Hepatocyte (in vitro differentiated cells): ENCODE measurements at regions not wholly inside any gene's neighbourhood (a gene's known extent, or its start where the extent isn't known, plus 50 kb on each side); places are given as distances from the start of the nearest gene placed in this dataset.

Experiments
- DNase-seq: peaks from one replicate; pipeline ENCODE4 v3.0.0-alpha.2; 2016; ENCODE audit warnings: low spot score
- H2AFZ ChIP-seq: fragments of 200-600 bp; sonication (generic); 2 replicates; pipeline ENCODE4 v1.6.0; 2016; ENCODE audit warnings: antibody characterized with exemption, mild to moderate bottlenecking
- H3K27ac ChIP-seq: fragments of 200-600 bp; sonication (generic); 2 replicates; pipeline ENCODE4 v1.5.1; 2016; ENCODE audit warnings: mild to moderate bottlenecking
- H3K27me3 ChIP-seq: fragments of 200-600 bp; sonication (generic); 2 replicates; pipeline ENCODE4 v1.6.1; 2016
- H3K36me3 ChIP-seq: fragments of 200-600 bp; sonication (generic); replicated peaks from 2 replicates; pipeline ENCODE4 v1.5.1; 2016; ENCODE audit warnings: low read depth; ENCODE audit not compliant: insufficient read depth
- H3K4me1 ChIP-seq: fragments of 200-600 bp; sonication (generic); 2 replicates; pipeline ENCODE4 v1.5.1; 2016; ENCODE audit warnings: mild to moderate bottlenecking, moderate library complexity; ENCODE audit not compliant: insufficient read depth
- H3K4me2 ChIP-seq: fragments of 200-600 bp; sonication (generic); 2 replicates; pipeline ENCODE4 v1.6.0; 2016
- H3K4me3 ChIP-seq: fragments of 200-600 bp; sonication (generic); 2 replicates; pipeline ENCODE4 v1.5.1; 2016; ENCODE audit warnings: mild to moderate bottlenecking
- H3K79me2 ChIP-seq: fragments of 200-600 bp; sonication (generic); 2 replicates; pipeline ENCODE4 v1.6.0; 2017; ENCODE audit warnings: mild to moderate bottlenecking
- H3K9me2 ChIP-seq: fragments of 200-600 bp; sonication (generic); replicated peaks from 2 replicates; pipeline ENCODE4 v1.6.0; 2017; ENCODE audit warnings: mild to moderate bottlenecking; ENCODE audit not compliant: insufficient read depth
- H3K9me3 ChIP-seq: fragments of 200-600 bp; sonication (generic); 2 replicates; pipeline ENCODE4 v1.5.1; 2016; ENCODE audit warnings: low read depth, mild to moderate bottlenecking
- H4K20me1 ChIP-seq: fragments of 200-600 bp; sonication (generic); 2 replicates; pipeline ENCODE4 v1.6.0; 2016; ENCODE audit warnings: mild to moderate bottlenecking; ENCODE audit not compliant: insufficient read depth, poor library complexity, severe bottlenecking
- EZH2 ChIP-seq: fragments of 200-600 bp; sonication (generic); IDR thresholded peaks from 2 replicates; pipeline ENCODE4 v1.6.1; 2016; ENCODE audit warnings: antibody characterized with exemption, mild to moderate bottlenecking, borderline replicate concordance
- EZH2phosphoT487 ChIP-seq: fragments of 200-600 bp; sonication (generic); IDR thresholded peaks from one replicate; pipeline ENCODE4 v1.6.1; 2018; ENCODE audit warnings: antibody characterized with exemption, mild to moderate bottlenecking, low read depth, moderate library complexity; ENCODE audit not compliant: unreplicated experiment, severe bottlenecking
- WGBS: methylation state at CpG from one replicate; pipeline ENCODE4 v1.1.6; 2016; ENCODE audit warnings: low lambda C conversion rate; ENCODE audit errors: missing lambda C conversion rate; 5-methylcytosine and 5-hydroxymethylcytosine counted together
- TF ChIP-seq, protein P1 (sequence below): fragments of 200-600 bp; sonication (generic); IDR thresholded peaks from 2 replicates; pipeline ENCODE4 v1.5.1; 2016; ENCODE audit warnings: antibody characterized with exemption, mild to moderate bottlenecking; ENCODE audit not compliant: poor library complexity

DNA sequence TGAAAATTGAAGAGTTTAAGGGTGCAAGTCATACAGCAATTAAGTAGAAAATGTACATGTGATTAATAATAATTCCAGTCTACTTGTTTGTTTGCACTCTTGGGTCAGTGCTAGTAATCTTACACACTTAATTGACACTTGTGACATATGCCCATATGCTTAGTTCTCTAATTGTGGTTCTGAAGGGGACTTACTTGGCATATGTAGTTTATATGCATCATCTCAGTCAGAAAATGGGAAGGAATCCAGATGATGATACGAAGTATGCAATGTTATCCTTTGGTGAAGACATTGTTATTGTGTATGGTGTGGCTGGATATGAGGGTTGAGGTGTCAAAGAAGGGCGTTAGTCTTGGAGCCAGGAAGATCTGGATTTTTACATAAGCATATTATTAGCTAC is 193.5 kb upstream of the HDAC9 start:
- Histone ChIP-seq H3K9me3 (no peaks in the 10 kb centered on the region), H3K79me2 (no peaks in the 10 kb centered on the region), H3K4me3 (no peak overlapping the region), H3K9me2 (no peaks in the 10 kb centered on the region), H3K27ac (no peak overlapping the region), H3K4me1 (no peaks in the 10 kb centered on the region), H4K20me1 (no peaks in the 10 kb centered on the region), H2AFZ (no peak overlapping the region), H3K4me2 (no peak overlapping the region), H3K36me3 (no peaks in the 10 kb centered on the region), H3K27me3 (no peaks in the 10 kb centered on the region)
- TF ChIP-seq EZH2phosphoT487 (no peak), EZH2 (no peak)
- TF ChIP-seq, protein P1, sequence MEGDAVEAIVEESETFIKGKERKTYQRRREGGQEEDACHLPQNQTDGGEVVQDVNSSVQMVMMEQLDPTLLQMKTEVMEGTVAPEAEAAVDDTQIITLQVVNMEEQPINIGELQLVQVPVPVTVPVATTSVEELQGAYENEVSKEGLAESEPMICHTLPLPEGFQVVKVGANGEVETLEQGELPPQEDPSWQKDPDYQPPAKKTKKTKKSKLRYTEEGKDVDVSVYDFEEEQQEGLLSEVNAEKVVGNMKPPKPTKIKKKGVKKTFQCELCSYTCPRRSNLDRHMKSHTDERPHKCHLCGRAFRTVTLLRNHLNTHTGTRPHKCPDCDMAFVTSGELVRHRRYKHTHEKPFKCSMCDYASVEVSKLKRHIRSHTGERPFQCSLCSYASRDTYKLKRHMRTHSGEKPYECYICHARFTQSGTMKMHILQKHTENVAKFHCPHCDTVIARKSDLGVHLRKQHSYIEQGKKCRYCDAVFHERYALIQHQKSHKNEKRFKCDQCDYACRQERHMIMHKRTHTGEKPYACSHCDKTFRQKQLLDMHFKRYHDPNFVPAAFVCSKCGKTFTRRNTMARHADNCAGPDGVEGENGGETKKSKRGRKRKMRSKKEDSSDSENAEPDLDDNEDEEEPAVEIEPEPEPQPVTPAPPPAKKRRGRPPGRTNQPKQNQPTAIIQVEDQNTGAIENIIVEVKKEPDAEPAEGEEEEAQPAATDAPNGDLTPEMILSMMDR, result no peak
- WGBS, result 80% methylated on average over 2 of the region's 2 CpGs
- DNase-seq, result no peak

DNA sequence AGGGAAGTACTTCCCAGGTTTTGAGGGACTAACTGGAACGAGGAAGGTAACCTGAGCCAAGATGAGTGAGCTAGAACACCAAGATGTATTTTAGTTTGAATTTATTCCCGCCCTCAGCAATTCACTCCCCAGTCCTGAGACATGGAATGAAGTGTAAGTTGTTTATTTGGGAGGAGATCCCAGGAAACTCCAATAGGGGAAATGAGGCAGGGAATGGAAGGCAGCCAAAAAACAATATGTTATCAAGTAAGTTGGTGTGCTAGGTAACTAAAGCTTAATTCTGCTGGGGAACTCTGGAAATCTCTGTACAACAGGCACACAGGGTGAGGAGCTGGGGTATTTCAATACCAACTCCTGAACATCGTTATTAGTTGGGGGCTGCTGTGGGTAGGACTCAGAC is 189.7 kb upstream of the HDAC9 start:
- Histone ChIP-seq H3K4me2 (no peak overlapping the region), H3K27me3 (no peaks in the 10 kb centered on the region), H4K20me1 (no peaks in the 10 kb centered on the region), H3K36me3 (no peaks in the 10 kb centered on the region), H3K79me2 (no peaks in the 10 kb centered on the region), H3K4me3 (no peak overlapping the region), H3K27ac (no peak overlapping the region), H3K4me1 (no peaks in the 10 kb centered on the region), H2AFZ (no peak overlapping the region), H3K9me2 (no peaks in the 10 kb centered on the region), H3K9me3 (no peaks in the 10 kb centered on the region)
- no peak for DNase-seq
- TF ChIP-seq, protein P1, result no peak
- TF ChIP-seq EZH2, result no peak
- TF ChIP-seq EZH2phosphoT487, result no peak
- 80% methylated on average over 3 of the region's 3 CpGs for WGBS

DNA sequence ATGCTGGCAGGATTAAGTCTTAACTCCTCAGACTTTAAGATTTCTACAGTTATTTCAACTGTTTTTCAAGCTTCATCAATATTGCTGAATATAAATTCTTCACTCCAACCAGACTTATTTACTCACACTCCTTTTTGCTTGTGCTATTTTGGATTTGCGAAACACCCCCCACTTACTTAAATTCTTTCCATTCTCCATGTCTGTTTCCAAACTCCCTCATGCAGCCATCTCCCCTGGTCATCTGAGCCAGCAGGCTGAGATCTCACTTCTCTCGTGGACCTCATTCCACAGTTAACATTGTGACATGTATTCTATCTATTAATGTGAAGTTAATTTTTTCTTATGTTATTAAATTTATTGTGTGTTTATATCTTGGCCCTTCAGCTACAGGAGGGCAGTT is 188.9 kb upstream of the HDAC9 start:
- no peak for DNase-seq
- TF ChIP-seq EZH2, result no peak
- TF ChIP-seq, protein P1, result no peak
- no peak for TF ChIP-seq EZH2phosphoT487
- no peak overlapping the region for H2AFZ ChIP-seq
- H3K27me3 ChIP-seq, result no peaks in the 10 kb centered on the region
- no peak overlapping the region for H3K4me3 ChIP-seq
- 94% methylated on average over 2 of the region's 2 CpGs for WGBS
- H3K9me3 ChIP-seq, result no peaks in the 10 kb centered on the region
- no peaks in the 10 kb centered on the region for H3K4me1 ChIP-seq
- no peaks in the 10 kb centered on the region for H3K36me3 ChIP-seq
- no peak overlapping the region for H3K27ac ChIP-seq
- H3K9me2 ChIP-seq, result no peaks in the 10 kb centered on the region
- no peaks in the 10 kb centered on the region for H3K79me2 ChIP-seq
- no peaks in the 10 kb centered on the region for H4K20me1 ChIP-seq
- H3K4me2 ChIP-seq, result no peak overlapping the region

DNA sequence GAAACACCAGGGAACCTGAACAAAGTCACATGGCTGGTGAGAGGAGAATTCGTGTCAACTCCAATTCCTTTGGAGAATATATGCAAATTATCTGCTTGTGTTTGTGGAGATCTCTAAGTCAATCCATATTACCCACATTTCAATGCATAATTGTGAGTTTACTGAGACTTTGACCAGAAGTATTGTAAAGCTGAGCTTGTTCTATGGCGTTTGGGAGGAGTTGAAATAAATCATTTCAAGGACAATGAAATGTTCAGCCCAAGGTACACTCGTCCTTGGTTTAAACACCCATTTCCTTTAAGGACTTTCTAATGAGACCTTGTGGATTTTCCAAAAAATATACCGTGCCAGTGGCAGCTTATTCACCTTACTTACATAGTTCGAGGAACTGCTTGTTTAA is 186.6 kb upstream of the HDAC9 start:
- H3K9me3 ChIP-seq, result no peaks in the 10 kb centered on the region
- no peak overlapping the region for H2AFZ ChIP-seq
- no peaks in the 10 kb centered on the region for H3K4me1 ChIP-seq
- H3K27me3 ChIP-seq, result no peaks in the 10 kb centered on the region
- H4K20me1 ChIP-seq, result no peaks in the 10 kb centered on the region
- no peak for DNase-seq
- H3K36me3 ChIP-seq, result no peaks in the 10 kb centered on the region
- TF ChIP-seq, protein P1, result no peak
- TF ChIP-seq EZH2phosphoT487 (no peak), EZH2 (no peak)
- no peak overlapping the region for H3K27ac ChIP-seq
- H3K4me2 ChIP-seq, result no peak overlapping the region
- H3K4me3 ChIP-seq, result no peak overlapping the region
- 49% methylated on average over 5 of the region's 5 CpGs for WGBS
- no peaks in the 10 kb centered on the region for H3K9me2 ChIP-seq
- no peaks in the 10 kb centered on the region for H3K79me2 ChIP-seq
